Stimulated activated naive CD8-positive, alpha-beta T cell treated with anti-CD3 and anti-CD28 coated beads, Interleukin-15, Interleukin-2, amounts not matched to agents 100 ng/mL and 50 ng/mL, for 24 hours (primary cell): ENCODE measurements at regions not wholly inside any gene's neighbourhood (a gene's known extent, or its start where the extent isn't known, plus 50 kb on each side); places are given as distances from the start of the nearest gene placed in this dataset.

ENCODE experiments used
- H3K27ac Mint-ChIP-seq: one replicate; pipeline ENCODE4 v1.8.0; 2021; ENCODE audit warnings: mild to moderate bottlenecking, mixed read lengths
- H3K27me3 Mint-ChIP-seq: one replicate; pipeline ENCODE4 v1.8.0; 2021; ENCODE audit warnings: mixed read lengths
- H3K36me3 Mint-ChIP-seq: one replicate; pipeline ENCODE4 v1.8.0; 2021; ENCODE audit warnings: low read depth, mixed read lengths
- H3K4me1 Mint-ChIP-seq: one replicate; pipeline ENCODE4 v1.8.0; 2021; ENCODE audit warnings: low read depth, mixed read lengths
- H3K4me3 Mint-ChIP-seq: one replicate; pipeline ENCODE4 v1.8.0; 2021; ENCODE audit warnings: mild to moderate bottlenecking, mixed read lengths
- H3K9me3 Mint-ChIP-seq: one replicate; pipeline ENCODE4 v1.8.0; 2021; ENCODE audit warnings: mixed read lengths

- H3K36me3 Mint-ChIP-seq = no peaks in the 10 kb centered on the region
- H3K9me3 Mint-ChIP-seq = peaks cover 7% of the 10 kb centered on the region
- peaks cover 18% of the 10 kb centered on the region for H3K4me1 Mint-ChIP-seq
- H3K4me3 Mint-ChIP-seq = no peak overlapping the region
- H3K27ac Mint-ChIP-seq = peak overlapping the region; percentile 59
- H3K27me3 Mint-ChIP-seq = peaks cover 10% of the 10 kb centered on the region
Observed at GRCh38 chr3:189537135-189537534, 94.1 kb upstream of the TP63 start.

- Mint-ChIP-seq H3K9me3 (peaks cover 34% of the 10 kb centered on the region), H3K27ac (no peak overlapping the region), H3K36me3 (peaks cover 8% of the 10 kb centered on the region)
Observed at GRCh38 chr3:189547448-189547847, 83.7 kb upstream of the TP63 start.

GRCh38 chr3:189548053-189548452, 83.1 kb upstream of the TP63 start:
- Mint-ChIP-seq H3K9me3 (peaks cover 34% of the 10 kb centered on the region), H3K4me3 (no peak overlapping the region), H3K36me3 (peaks cover 8% of the 10 kb centered on the region), H3K27ac (no peak overlapping the region), H3K4me1 (no peaks in the 10 kb centered on the region), H3K27me3 (no peaks in the 10 kb centered on the region)

More at GRCh38 chr3:189547448-189547847, 83.7 kb upstream of the TP63 start:
- H3K4me1 Mint-ChIP-seq = no peaks in the 10 kb centered on the region
- H3K27me3 Mint-ChIP-seq = peaks cover 4% of the 10 kb centered on the region
- no peak overlapping the region for H3K4me3 Mint-ChIP-seq

- H3K4me3 Mint-ChIP-seq = no peak overlapping the region
- H3K27me3 Mint-ChIP-seq = no peaks in the 10 kb centered on the region
- H3K4me1 Mint-ChIP-seq = no peaks in the 10 kb centered on the region
- H3K9me3 Mint-ChIP-seq = peaks cover 30% of the 10 kb centered on the region
- peaks cover 8% of the 10 kb centered on the region for H3K36me3 Mint-ChIP-seq
- H3K27ac Mint-ChIP-seq = no peak overlapping the region
Observed at GRCh38 chr3:189551007-189551406, 80.2 kb upstream of the TP63 start.

GRCh38 chr3:189554868-189555557, 76.2 kb upstream of the TP63 start:
- Mint-ChIP-seq H3K4me3 (no peak overlapping the region), H3K36me3 (no peaks in the 10 kb centered on the region), H3K27ac (no peak overlapping the region), H3K4me1 (no peaks in the 10 kb centered on the region), H3K9me3 (peaks cover 12% of the 10 kb centered on the region), H3K27me3 (no peaks in the 10 kb centered on the region)

GRCh38 chr3:189555558-189555881, 75.7 kb upstream of the TP63 start:
- Mint-ChIP-seq H3K27me3 (no peaks in the 10 kb centered on the region), H3K4me1 (no peaks in the 10 kb centered on the region), H3K36me3 (no peaks in the 10 kb centered on the region), H3K27ac (no peak overlapping the region), H3K9me3 (peaks cover 7% of the 10 kb centered on the region), H3K4me3 (no peak overlapping the region)

- Mint-ChIP-seq H3K4me1 (no peaks in the 10 kb centered on the region), H3K9me3 (peaks cover 6% of the 10 kb centered on the region), H3K36me3 (no peaks in the 10 kb centered on the region), H3K27ac (no peak overlapping the region), H3K4me3 (no peak overlapping the region), H3K27me3 (no peaks in the 10 kb centered on the region)
Observed at GRCh38 chr3:189557824-189558223, 73.4 kb upstream of the TP63 start.

- H3K36me3 Mint-ChIP-seq = no peaks in the 10 kb centered on the region
Observed at GRCh38 chr3:189561256-189561655, 69.9 kb upstream of the TP63 start.

GRCh38 chr3:189563853-189564563, 67.2 kb upstream of the TP63 start:
- Mint-ChIP-seq H3K4me1 (peaks cover 34% of the 10 kb centered on the region), H3K36me3 (no peaks in the 10 kb centered on the region), H3K27me3 (no peaks in the 10 kb centered on the region), H3K4me3 (no peak overlapping the region), H3K9me3 (no peaks in the 10 kb centered on the region), H3K27ac (peak overlapping the region; percentile 40)

More at GRCh38 chr3:189561256-189561655, 69.9 kb upstream of the TP63 start:
- Mint-ChIP-seq H3K9me3 (peaks cover 3% of the 10 kb centered on the region), H3K27ac (no peak overlapping the region), H3K27me3 (no peaks in the 10 kb centered on the region), H3K4me1 (peaks cover 20% of the 10 kb centered on the region), H3K4me3 (no peak overlapping the region)

GRCh38 chr3:189566550-189567130, 64.5 kb upstream of the TP63 start:
- Mint-ChIP-seq H3K9me3 (no peaks in the 10 kb centered on the region), H3K4me3 (no peak overlapping the region), H3K27ac (no peak overlapping the region), H3K36me3 (no peaks in the 10 kb centered on the region), H3K4me1 (peaks cover 40% of the 10 kb centered on the region), H3K27me3 (no peaks in the 10 kb centered on the region)

GRCh38 chr3:189567322-189567721, 63.9 kb upstream of the TP63 start:
- Mint-ChIP-seq H3K36me3 (no peaks in the 10 kb centered on the region), H3K4me1 (peaks cover 45% of the 10 kb centered on the region), H3K27ac (no peak overlapping the region), H3K4me3 (no peak overlapping the region), H3K9me3 (no peaks in the 10 kb centered on the region), H3K27me3 (no peaks in the 10 kb centered on the region)

- Mint-ChIP-seq H3K36me3 (no peaks in the 10 kb centered on the region), H3K4me1 (peaks cover 49% of the 10 kb centered on the region), H3K9me3 (no peaks in the 10 kb centered on the region), H3K4me3 (no peak overlapping the region), H3K27me3 (no peaks in the 10 kb centered on the region), H3K27ac (no peak overlapping the region)
Observed at GRCh38 chr3:189567766-189568420, 63.3 kb upstream of the TP63 start.

GRCh38 chr3:189568961-189569360, 62.2 kb upstream of the TP63 start:
- Mint-ChIP-seq H3K4me1 (peaks cover 49% of the 10 kb centered on the region), H3K4me3 (no peak overlapping the region), H3K27me3 (no peaks in the 10 kb centered on the region), H3K27ac (no peak overlapping the region), H3K9me3 (no peaks in the 10 kb centered on the region), H3K36me3 (no peaks in the 10 kb centered on the region)

GRCh38 chr3:189569473-189569872, 61.7 kb upstream of the TP63 start:
- Mint-ChIP-seq H3K27me3 (no peaks in the 10 kb centered on the region), H3K9me3 (no peaks in the 10 kb centered on the region), H3K4me1 (peaks cover 46% of the 10 kb centered on the region)

GRCh38 chr3:189570916-189571315, 60.3 kb upstream of the TP63 start:
- H3K4me3 Mint-ChIP-seq = no peak overlapping the region
- H3K4me1 Mint-ChIP-seq = peaks cover 54% of the 10 kb centered on the region
- H3K27me3 Mint-ChIP-seq = no peaks in the 10 kb centered on the region
- H3K9me3 Mint-ChIP-seq = peaks cover 5% of the 10 kb centered on the region
- H3K27ac Mint-ChIP-seq = no peak overlapping the region
- H3K36me3 Mint-ChIP-seq = no peaks in the 10 kb centered on the region

More at GRCh38 chr3:189569473-189569872, 61.7 kb upstream of the TP63 start:
- Mint-ChIP-seq H3K27ac (no peak overlapping the region), H3K36me3 (no peaks in the 10 kb centered on the region), H3K4me3 (no peak overlapping the region)
